SKM-1 treated with dmso at 0.1 percent for 144 hours (cell line): ENCODE measurements at regions not wholly inside any gene's neighbourhood (a gene's known extent, or its start where the extent isn't known, plus 50 kb on each side); places are given as distances from the start of the nearest gene placed in this dataset.
"Not testable (repeated sequence)": the region's sequence is repeated elsewhere in the genome, so short reads cannot be mapped to it uniquely, and the experiment has no call there.

Source experiments
- DNase-seq: peaks from one replicate; lab custom pipeline; 2025; ENCODE audit not compliant: unreplicated experiment; lab: John Stamatoyannopoulos, UW

GRCh38 chr1:60950224-60951063 lies 131.9 kb upstream of the NFIA start:
- no peak for DNase-seq

GRCh38 chr1:60949826-60950197 lies 132.5 kb upstream of the NFIA start:
- DNase-seq, result peak; percentile 23

GRCh38 chr1:60949154-60949825 lies 133.1 kb upstream of the NFIA start:
- DNase-seq, result peak; percentile 23

GRCh38 chr1:60948486-60948885 lies 133.9 kb upstream of the NFIA start:
- DNase-seq, result no peak

GRCh38 chr1:60947367-60947766 lies 135.0 kb upstream of the NFIA start:
- no peak for DNase-seq

GRCh38 chr1:60942896-60943638 lies 139.3 kb upstream of the NFIA start:
- peak; percentile 12 for DNase-seq

GRCh38 chr1:60942291-60942690 lies 140.1 kb upstream of the NFIA start:
- no peak for DNase-seq

GRCh38 chr1:60940685-60941084 lies 141.7 kb upstream of the NFIA start:
- not testable (repeated sequence) for DNase-seq

- no peak for DNase-seq
These were observed 144.6 kb upstream of the NFIA start for GRCh38 chr1:60937720-60938119.

GRCh38 chr1:60936591-60937342 lies 145.6 kb upstream of the NFIA start:
- DNase-seq, result no peak

- no peak for DNase-seq
These were observed 146.2 kb upstream of the NFIA start for GRCh38 chr1:60936163-60936562.

- DNase-seq, result no peak
These were observed 146.7 kb upstream of the NFIA start for GRCh38 chr1:60935599-60936110.

GRCh38 chr1:60930130-60930529 lies 152.2 kb upstream of the NFIA start:
- no peak for DNase-seq

- DNase-seq, result no peak
These were observed 157.2 kb upstream of the NFIA start for GRCh38 chr1:60924964-60925798.

- DNase-seq, result no peak
These were observed 158.2 kb upstream of the NFIA start for GRCh38 chr1:60924165-60924564.

GRCh38 chr1:60923389-60924087 lies 158.8 kb upstream of the NFIA start:
- no peak for DNase-seq

GRCh38 chr1:60922304-60922703 lies 160.1 kb upstream of the NFIA start:
- DNase-seq, result peak; percentile 44

GRCh38 chr1:60921175-60921574 lies 161.2 kb upstream of the NFIA start:
- no peak for DNase-seq

GRCh38 chr1:60920561-60920960 lies 161.8 kb upstream of the NFIA start:
- DNase-seq, result no peak
